HEK293 (cell line): ENCODE measurements at regions not wholly inside any gene's neighbourhood (a gene's known extent, or its start where the extent isn't known, plus 50 kb on each side); places are given as distances from the start of the nearest gene placed in this dataset.

Source experiments
- ATF2 ChIP-seq: fragments of 450-650 bp; formaldehyde crosslinking; IDR thresholded peaks from 2 replicates; pipeline ENCODE4 v1.5.1; 2016; ENCODE audit warnings: missing biosample characterization, missing genetic modification characterization, low read depth
- CTCF ChIP-seq: fragments of 450-650 bp; formaldehyde crosslinking; IDR thresholded peaks from 2 replicates; pipeline ENCODE4 v1.5.1; 2016; ENCODE audit warnings: missing biosample characterization, missing genetic modification characterization
- PATZ1 ChIP-seq: fragments of 450-650 bp; formaldehyde crosslinking; IDR thresholded peaks from 2 replicates; pipeline ENCODE4 v1.5.1; 2016; ENCODE audit warnings: missing biosample characterization, missing genetic modification characterization
- ZBTB21 ChIP-seq: fragments of 450-650 bp; formaldehyde crosslinking; IDR thresholded peaks from 2 replicates; pipeline ENCODE4 v1.5.1; 2017; ENCODE audit warnings: missing biosample characterization, missing genetic modification characterization
- ZNF16 ChIP-seq: fragments of 450-650 bp; formaldehyde crosslinking; IDR thresholded peaks from 2 replicates; pipeline ENCODE4 v1.5.1; 2016; ENCODE audit warnings: low read depth, missing biosample characterization, missing genetic modification characterization
- ZNF514 ChIP-seq: fragments of 450-650 bp; formaldehyde crosslinking; IDR thresholded peaks from 2 replicates; pipeline ENCODE4 v1.5.1; 2016; ENCODE audit warnings: missing biosample characterization, missing genetic modification characterization
- ZNF571 ChIP-seq: fragments of 450-650 bp; formaldehyde crosslinking; IDR thresholded peaks from 2 replicates; pipeline ENCODE4 v1.5.0; 2017; ENCODE audit warnings: missing biosample characterization, missing genetic modification characterization
- ZNF639 ChIP-seq: fragments of 450-650 bp; formaldehyde crosslinking; IDR thresholded peaks from 2 replicates; pipeline ENCODE4 v1.5.1; 2016; ENCODE audit warnings: missing biosample characterization, missing genetic modification characterization
- ZNF654 ChIP-seq: fragments of 450-650 bp; formaldehyde crosslinking; IDR thresholded peaks from 2 replicates; pipeline ENCODE4 v1.5.1; 2016; ENCODE audit warnings: low read depth, missing biosample characterization, missing genetic modification characterization

GRCh38 chr6:91672201-91672600, 1085.3 kb upstream of the MAP3K7 start:
- no peak for TF ChIP-seq CTCF
- TF ChIP-seq ATF2 (tag by site-specific recombination): no peak
- no peak for TF ChIP-seq ZNF16
- no peak for TF ChIP-seq ZNF654 (tag by site-specific recombination)
- TF ChIP-seq PATZ1 (tag by site-specific recombination): no peak
- TF ChIP-seq ZNF639 (tag by site-specific recombination): no peak
- no peak for TF ChIP-seq ZNF514 (tag by site-specific recombination)
- TF ChIP-seq ZBTB21 (tag by site-specific recombination): no peak
- TF ChIP-seq ZNF571 (tag by site-specific recombination): no peak
